A549 (cell line): ENCODE measurements at regions not wholly inside any gene's neighbourhood (a gene's known extent, or its start where the extent isn't known, plus 50 kb on each side); places are given as distances from the start of the nearest gene placed in this dataset.

Experiments used
- ATAC-seq, 2 experiments: fragments of 200-7000 bp in 1 of 2; fragments of >200 bp in 1 of 2; cut with Nextera tagmentation in 1 of 2; cut with Tn5 transposase in 1 of 2; 3 replicates each; pipeline versions ENCODE4 v1.8.0 to v1.9.1; 2018 to 2020; ENCODE audit warnings: mild to moderate bottlenecking in 1 of 2, moderate library complexity in 1 of 2
- CTCF ChIA-PET: fragments of 300-600 bp; sonication (Branson Sonifier 250); formaldehyde crosslinking; extraction: SDS; loops from one replicate; lab custom pipeline; 2021; ENCODE audit warnings: antibody characterized with exemption, inconsistent platforms; lab: Yijun Ruan, JAX
- POLR2A ChIA-PET: fragments of 350-600 bp; formaldehyde crosslinking; extraction: SDS; loops from one replicate; lab custom pipeline; 2021; ENCODE audit warnings: antibody characterized with exemption, inconsistent platforms; lab: Yijun Ruan, JAX
- DNase-seq, 2 experiments: peaks; one replicate each; pipeline versions ENCODE4 v3.0.0 to v3.0.0-alpha.2; 2011 to 2016; ENCODE audit warnings: low read depth in 1 of 2, low spot score in 1 of 2
- FAIRE-seq: peaks from 2 replicates; lab custom pipeline; 2011; peaks lifted over from hg19 to GRCh38; lab: Jason Lieb, UNC
- H3K27ac ChIP-seq, 2 experiments: fragments of >200 bp; sonication (Bioruptor Twin); formaldehyde crosslinking; 3 replicates each; pipeline ENCODE4 v1.5.1; 2016 to 2017
- H3K4me1 ChIP-seq: fragments of >200 bp; sonication (Bioruptor Twin); formaldehyde crosslinking; 3 replicates; pipeline ENCODE4 v1.6.1; 2016
- H3K4me2 ChIP-seq: fragments of >200 bp; sonication (Bioruptor Twin); formaldehyde crosslinking; 3 replicates; pipeline ENCODE4 v1.6.1; 2016
- H3K4me3 ChIP-seq: fragments of >200 bp; sonication (Bioruptor Twin); formaldehyde crosslinking; 3 replicates; pipeline ENCODE4 v1.5.1; 2016
- H3K9me3 ChIP-seq: fragments of >200 bp; sonication (Bioruptor Twin); formaldehyde crosslinking; 3 replicates; pipeline ENCODE4 v1.6.1; 2016
- CBX2 ChIP-seq: fragments of 200-600 bp; sonication (generic); IDR thresholded peaks from 2 replicates; pipeline ENCODE4 v1.6.1; 2016; ENCODE audit warnings: low read depth, mild to moderate bottlenecking, borderline replicate concordance
- CBX8 ChIP-seq: fragments of 200-600 bp; sonication (generic); IDR thresholded peaks from 2 replicates; pipeline ENCODE4 v1.6.1; 2016
- CEBPB ChIP-seq, 2 experiments: fragments of >200 bp in 1 of 2; sonication (Bioruptor Twin) in 1 of 2; formaldehyde crosslinking in 1 of 2; IDR thresholded peaks; 2 replicates each; pipeline ENCODE4 v1.6.1; 2012 to 2016
- CHD4 ChIP-seq: fragments of 200-600 bp; sonication (generic); IDR thresholded peaks from 2 replicates; pipeline ENCODE4 v1.6.1; 2016; ENCODE audit warnings: antibody characterized with exemption, mild to moderate bottlenecking, borderline replicate concordance
- CTCF ChIP-seq: fragments of >200 bp; sonication (Bioruptor Twin); formaldehyde crosslinking; IDR thresholded peaks from 3 replicates; pipeline ENCODE4 v1.5.1; 2016
- E2F6 ChIP-seq: IDR thresholded peaks from 2 replicates; pipeline ENCODE4 v1.6.1; 2012; ENCODE audit warnings: low read depth, borderline replicate concordance
- ELK1 ChIP-seq: fragments of 150-350 bp; IDR thresholded peaks from 2 replicates; pipeline ENCODE4 v1.6.1; 2014; ENCODE audit warnings: low read depth, mild to moderate bottlenecking, low read length
- FOSB ChIP-seq: fragments of 250-450 bp; sonication (Bioruptor Pico); IDR thresholded peaks from 2 replicates; pipeline ENCODE4 v1.5.0; 2020; ENCODE audit warnings: mild to moderate bottlenecking, moderate library complexity
- GATA3 ChIP-seq: IDR thresholded peaks from 2 replicates; pipeline ENCODE4 v1.6.1; 2012; ENCODE audit warnings: borderline replicate concordance
- HDAC2 ChIP-seq: fragments of 200-600 bp; sonication (generic); IDR thresholded peaks from 2 replicates; pipeline ENCODE4 v1.6.1; 2016
- HEYL ChIP-seq: fragments of 250-450 bp; sonication (Bioruptor Pico); IDR thresholded peaks from 2 replicates; pipeline ENCODE4 v1.8.0; 2021; ENCODE audit warnings: mild to moderate bottlenecking, moderate library complexity
- HMGXB4 ChIP-seq: fragments of 250-450 bp; sonication (Bioruptor Pico); IDR thresholded peaks from 2 replicates; pipeline ENCODE4 v1.5.0; 2021; ENCODE audit warnings: mild to moderate bottlenecking, moderate library complexity, borderline replicate concordance
- JUNB ChIP-seq: fragments of >200 bp; sonication (Bioruptor Twin); formaldehyde crosslinking; IDR thresholded peaks from 2 replicates; pipeline ENCODE4 v1.6.1; 2016
- KDM5A ChIP-seq: fragments of 200-600 bp; sonication (generic); IDR thresholded peaks from 2 replicates; pipeline ENCODE4 v1.6.1; 2016; ENCODE audit warnings: antibody characterized with exemption, mild to moderate bottlenecking
- MAFK ChIP-seq: fragments of 450-650 bp; IDR thresholded peaks from 2 replicates; pipeline ENCODE4 v1.6.1; 2014; ENCODE audit not compliant: partially characterized antibody
- MAX ChIP-seq: IDR thresholded peaks from 2 replicates; pipeline ENCODE4 v1.6.1; 2012
- MAZ ChIP-seq: fragments of 150-350 bp; IDR thresholded peaks from 2 replicates; pipeline ENCODE4 v1.6.1; 2014; ENCODE audit warnings: antibody characterized with exemption, low read depth, low read length, borderline replicate concordance
- NR3C1 ChIP-seq: fragments of >200 bp; sonication (Bioruptor Twin); formaldehyde crosslinking; IDR thresholded peaks from 3 replicates; pipeline ENCODE4 v1.6.1; 2017
- PBX3 ChIP-seq: IDR thresholded peaks from 2 replicates; pipeline ENCODE4 v1.6.1; 2012
- POLR2A ChIP-seq: IDR thresholded peaks from 2 replicates; pipeline ENCODE4 v1.6.1; 2012; ENCODE audit warnings: mild to moderate bottlenecking, low read length
- RNF2 ChIP-seq: fragments of 200-600 bp; sonication (generic); IDR thresholded peaks from 2 replicates; pipeline ENCODE4 v1.6.1; 2016; ENCODE audit warnings: low read depth, mild to moderate bottlenecking, antibody characterized with exemption, moderate library complexity, borderline replicate concordance
- SMC3 ChIP-seq: fragments of >200 bp; sonication (Bioruptor Twin); formaldehyde crosslinking; IDR thresholded peaks from 3 replicates; pipeline ENCODE4 v1.6.1; 2018; ENCODE audit warnings: inconsistent platforms
- SREBF2 ChIP-seq: fragments of 450-650 bp; IDR thresholded peaks from 2 replicates; pipeline ENCODE4 v1.6.1; 2014; ENCODE audit warnings: mild to moderate bottlenecking, moderate library complexity
- TFCP2L1 ChIP-seq: fragments of 250-450 bp; sonication (Bioruptor Pico); IDR thresholded peaks from 2 replicates; pipeline ENCODE4 v1.5.0; 2021; ENCODE audit warnings: mild to moderate bottlenecking
- TP53 ChIP-seq: fragments of 250-450 bp; sonication (Bioruptor Pico); IDR thresholded peaks from 2 replicates; pipeline ENCODE4 v1.5.0; 2021; ENCODE audit warnings: mild to moderate bottlenecking, moderate library complexity
- ZNF302 ChIP-seq: fragments of 250-450 bp; sonication (Bioruptor Pico); IDR thresholded peaks from 2 replicates; pipeline ENCODE4 v1.9.0; 2021; ENCODE audit warnings: inconsistent platforms, mild to moderate bottlenecking, moderate library complexity
- ZSCAN20 ChIP-seq: fragments of 250-450 bp; sonication (Bioruptor Pico); IDR thresholded peaks from 2 replicates; pipeline ENCODE4 v1.8.0; 2022; ENCODE audit warnings: mild to moderate bottlenecking, moderate library complexity
- WGBS: methylation state at CpG from one replicate; pipeline ENCODE4 v1.1.6; 2017; ENCODE audit errors: missing lambda C conversion rate; 5-methylcytosine and 5-hydroxymethylcytosine counted together

GRCh38 chr6:166242888-166243287 lies 65.3 kb downstream of the PRR18 start:
- FAIRE-seq (no peak), DNase-seq (no peak), ATAC-seq (no peak)
- 33% methylated on average over 3 of the region's 4 CpGs for WGBS
- ChIA-PET CTCF (interaction anchor here (0.9 to 1.5 kb wide), 2 partner anchors 9 to 14 kb away, joined by 3 to 4 read pairs; no protein-coding TSS in a partner anchor), POLR2A (no interaction called here)
- no peak overlapping the region for H3K4me2 ChIP-seq
- no peaks in the 10 kb centered on the region for H3K4me1 ChIP-seq
- no peak overlapping the region for H3K27ac ChIP-seq
- TF ChIP-seq FOSB (CRISPR knock-in tag) (no peak), ELK1 (no peak), POLR2A (no peak), TFCP2L1 (CRISPR knock-in tag) (no peak), E2F6 (no peak), JUNB (no peak), CBX8 (no peak)
- no peak overlapping the region for H3K4me3 ChIP-seq
- H3K9me3 ChIP-seq, result no peaks in the 10 kb centered on the region

- CTCF ChIA-PET, result interaction anchor here (0.6 to 1.5 kb wide), 2 partner anchors 13 to 114 kb away, joined by 3 to 4 read pairs; no protein-coding TSS in a partner anchor
- ATAC-seq, result no peak
- no peak overlapping the region for H3K4me2 ChIP-seq
- no peaks in the 10 kb centered on the region for H3K9me3 ChIP-seq
- no peak for FAIRE-seq
- POLR2A ChIA-PET, result no interaction called here
- H3K27ac ChIP-seq, result no peak overlapping the region
- no peaks in the 10 kb centered on the region for H3K4me1 ChIP-seq
- 25% methylated on average over 6 of the region's 6 CpGs for WGBS
- no peak for DNase-seq
- no peak overlapping the region for H3K4me3 ChIP-seq
- TF ChIP-seq MAX, result no peak
- no peak for TF ChIP-seq TFCP2L1 (CRISPR knock-in tag)
- TF ChIP-seq TP53, result no peak
- no peak for TF ChIP-seq HDAC2
- TF ChIP-seq SMC3, result no peak
- no peak for TF ChIP-seq CHD4
- TF ChIP-seq GATA3, result no peak
- no peak for TF ChIP-seq CBX2
- no peak for TF ChIP-seq FOSB (CRISPR knock-in tag)
- TF ChIP-seq, all 56 proteins: peak for 0
Measured at GRCh38 chr6:166241974-166242373, 66.2 kb downstream of the PRR18 start.

- Histone ChIP-seq H3K27ac (no peak overlapping the region), H3K4me1 (no peaks in the 10 kb centered on the region), H3K4me3 (no peak overlapping the region), H3K9me3 (no peaks in the 10 kb centered on the region), H3K4me2 (no peak overlapping the region)
- FAIRE-seq, result no peak
- TF ChIP-seq NR3C1 (no peak), ZSCAN20 (CRISPR knock-in tag) (no peak), HEYL (CRISPR knock-in tag) (no peak), MAX (no peak), PBX3 (no peak), HMGXB4 (no peak), MAFK (no peak), CHD4 (no peak), SREBF2 (no peak), JUNB (no peak), POLR2A (no peak), E2F6 (no peak), CEBPB (IDR thresholded peaks at IDR 0.05) (no peak), MAZ (no peak), KDM5A (no peak), RNF2 (no peak), ZNF302 (no peak), CTCF (no peak)
- 47% methylated on average over 7 of the region's 11 CpGs for WGBS
- CTCF ChIA-PET, result no interaction called here
- no peak for DNase-seq
- no peak for ATAC-seq
- POLR2A ChIA-PET, result no interaction called here
Measured at GRCh38 chr6:166240889-166241288, 67.3 kb downstream of the PRR18 start.
